OCI-LY3 (cell line): ENCODE measurements at regions not wholly inside any gene's neighbourhood (a gene's known extent, or its start where the extent isn't known, plus 50 kb on each side); places are given as distances from the start of the nearest gene placed in this dataset.

ENCODE experiments used
- CTCF ChIP-seq: fragments of 200-600, 300-600 bp; sonication (generic); IDR thresholded peaks from 2 replicates; pipeline ENCODE4 v1.5.1; 2014; ENCODE audit warnings: antibody characterized with exemption, low read length, low read depth
- EZH2phosphoT487 ChIP-seq: fragments of 200-600 bp; shearing (Covaris generic); IDR thresholded peaks from 2 replicates; pipeline ENCODE4 v1.6.1; 2018; ENCODE audit warnings: antibody characterized with exemption, mixed run types, low read depth

DNA sequence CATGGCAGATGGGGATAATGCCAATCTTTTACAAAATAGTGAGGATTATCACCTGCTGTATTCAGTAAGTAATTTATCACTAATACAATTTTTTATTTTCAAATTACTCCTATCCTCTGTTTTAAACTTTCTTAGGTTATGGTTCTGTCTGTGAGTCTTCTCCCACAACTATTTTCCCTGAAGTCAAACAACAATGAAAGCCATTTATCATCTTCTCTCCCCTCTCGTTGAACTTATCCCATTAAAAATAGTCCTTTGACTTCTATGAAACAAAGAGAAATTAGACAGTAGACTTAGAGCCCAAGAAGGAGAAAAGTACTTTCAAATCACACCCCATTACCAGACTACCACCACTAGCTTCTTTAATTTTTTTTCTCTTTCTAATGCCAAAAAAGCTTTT, 147.7 kb downstream of the SIM1 start:
- TF ChIP-seq CTCF (no peak), EZH2phosphoT487 (no peak)
